GM13977 (cell line): ENCODE measurements at regions not wholly inside any gene's neighbourhood (a gene's known extent, or its start where the extent isn't known, plus 50 kb on each side); places are given as distances from the start of the nearest gene placed in this dataset.
"Not testable (repeated sequence)": the region's sequence is repeated elsewhere in the genome, so short reads cannot be mapped to it uniquely, and the experiment has no call there.

Experiments
- DNase-seq: peaks from one replicate; pipeline ENCODE4 v3.0.0; 2012; ENCODE audit warnings: low spot score
- CTCF ChIP-seq: IDR thresholded peaks from 2 replicates; pipeline ENCODE4 v1.5.1; 2012; ENCODE audit warnings: mild to moderate bottlenecking, control low read depth; ENCODE audit not compliant: insufficient read depth; ENCODE audit errors: extremely low read depth, missing control alignments
- in situ Hi-C: fragments of 300-500 bp; cut with MboI; formaldehyde crosslinking; loops from one replicate; pipeline ENCODE4 v1.12.0; 2022; ENCODE audit warnings: low sequenced_read_pairs, low pct_unique_long_range_greater_than_20kb, mixed read lengths, inconsistent platforms; ENCODE audit not compliant: unreplicated experiment

- no peak for DNase-seq
- TF ChIP-seq CTCF: no peak
- in situ Hi-C loops: no loop called here
Measured at GRCh38 chr6:76867182-76867581, 596.1 kb downstream of the HTR1B start.

- in situ Hi-C loops: no loop called here
- TF ChIP-seq CTCF: no peak
- no peak for DNase-seq
Measured at GRCh38 chr6:76866091-76866915, 597.0 kb downstream of the HTR1B start.

GRCh38 chr6:76862936-76863335 lies 600.4 kb downstream of the HTR1B start:
- no peak for DNase-seq
- TF ChIP-seq CTCF: no peak
- in situ Hi-C loops: no loop called here

GRCh38 chr6:76861403-76861802 lies 601.9 kb downstream of the HTR1B start:
- peak; percentile 50 for TF ChIP-seq CTCF
- no peak for DNase-seq
- in situ Hi-C loops: no loop called here

GRCh38 chr6:76856065-76856464 lies 607.2 kb downstream of the HTR1B start:
- no peak for DNase-seq
- in situ Hi-C loops: no loop called here
- TF ChIP-seq CTCF: no peak

- in situ Hi-C loops: no loop called here
- no peak for DNase-seq
- no peak for TF ChIP-seq CTCF
Measured at GRCh38 chr6:76852776-76853175, 610.5 kb downstream of the HTR1B start.

- in situ Hi-C loops: not testable (repeated sequence)
Measured at GRCh38 chr6:76849274-76849970, 613.9 kb downstream of the HTR1B start.

More at GRCh38 chr6:76849274-76849970, 613.9 kb downstream of the HTR1B start:
- DNase-seq: not testable (repeated sequence)
